ENCODE measurements at regions not wholly inside any gene's neighbourhood (a gene's known extent, or its start where the extent isn't known, plus 50 kb on each side); places are given as distances from the start of the nearest gene placed in this dataset.
A peak's percentile ranks its signal among the peaks of the same experiment; 100 is the strongest.

DNA sequence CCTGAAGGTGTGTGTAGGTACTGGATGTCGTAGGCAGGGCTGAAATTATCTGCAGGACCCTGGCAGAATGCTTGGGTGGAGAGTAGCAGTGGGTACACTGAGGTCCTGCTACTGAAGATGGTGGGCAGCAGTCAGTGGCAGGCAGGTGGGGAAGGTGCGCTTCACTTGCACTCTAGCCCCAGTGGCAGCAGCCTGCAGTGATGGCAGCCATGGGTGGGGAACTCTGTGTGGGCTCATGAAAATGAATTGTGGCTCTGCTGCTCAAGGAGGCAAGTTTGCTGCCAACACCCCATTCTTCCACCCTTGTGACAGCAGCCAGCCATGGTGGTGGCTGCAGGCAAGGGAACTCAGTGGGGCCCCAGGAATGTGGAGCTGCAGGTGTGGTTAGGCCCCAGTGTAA, 1242.7 kb upstream of the MIR17HG start:
- TF ChIP-seq, protein P1, sequence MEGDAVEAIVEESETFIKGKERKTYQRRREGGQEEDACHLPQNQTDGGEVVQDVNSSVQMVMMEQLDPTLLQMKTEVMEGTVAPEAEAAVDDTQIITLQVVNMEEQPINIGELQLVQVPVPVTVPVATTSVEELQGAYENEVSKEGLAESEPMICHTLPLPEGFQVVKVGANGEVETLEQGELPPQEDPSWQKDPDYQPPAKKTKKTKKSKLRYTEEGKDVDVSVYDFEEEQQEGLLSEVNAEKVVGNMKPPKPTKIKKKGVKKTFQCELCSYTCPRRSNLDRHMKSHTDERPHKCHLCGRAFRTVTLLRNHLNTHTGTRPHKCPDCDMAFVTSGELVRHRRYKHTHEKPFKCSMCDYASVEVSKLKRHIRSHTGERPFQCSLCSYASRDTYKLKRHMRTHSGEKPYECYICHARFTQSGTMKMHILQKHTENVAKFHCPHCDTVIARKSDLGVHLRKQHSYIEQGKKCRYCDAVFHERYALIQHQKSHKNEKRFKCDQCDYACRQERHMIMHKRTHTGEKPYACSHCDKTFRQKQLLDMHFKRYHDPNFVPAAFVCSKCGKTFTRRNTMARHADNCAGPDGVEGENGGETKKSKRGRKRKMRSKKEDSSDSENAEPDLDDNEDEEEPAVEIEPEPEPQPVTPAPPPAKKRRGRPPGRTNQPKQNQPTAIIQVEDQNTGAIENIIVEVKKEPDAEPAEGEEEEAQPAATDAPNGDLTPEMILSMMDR (IDR thresholded peaks at IDR 0.05; ENCODE audit: low read length, missing control alignments) = no peak
- no peak overlapping the region for H3K4me3 ChIP-seq (replicated peaks; ENCODE audit: low read depth, low read length)
- no peak for DNase-seq (ENCODE audit: low read depth)

DNA sequence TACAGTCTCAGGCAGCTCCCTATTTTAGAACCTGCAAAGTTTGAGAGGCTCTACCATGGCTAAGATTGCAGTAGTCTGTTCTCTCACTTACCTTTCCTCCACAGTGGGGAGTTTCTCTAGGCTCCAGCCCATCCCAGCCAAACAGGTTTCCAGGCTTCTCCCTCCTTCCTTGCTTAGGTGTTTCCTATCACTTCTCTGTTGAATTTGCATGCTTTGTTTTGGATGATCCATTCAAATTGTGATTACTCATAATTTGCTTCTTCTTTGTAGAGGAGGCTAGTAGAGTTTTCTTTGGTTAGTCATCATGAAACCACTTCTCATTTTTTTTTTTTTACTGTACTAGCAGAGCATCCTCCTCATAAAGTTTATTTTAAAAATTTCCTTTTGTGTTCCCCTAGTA, 1242.2 kb upstream of the MIR17HG start:
- H3K4me3 ChIP-seq (replicated peaks; ENCODE audit: low read depth, low read length) = no peak overlapping the region
- TF ChIP-seq, protein P1 (IDR thresholded peaks at IDR 0.05; ENCODE audit: low read length, missing control alignments) = no peak
- DNase-seq (ENCODE audit: low read depth) = peak; percentile 33

DNA sequence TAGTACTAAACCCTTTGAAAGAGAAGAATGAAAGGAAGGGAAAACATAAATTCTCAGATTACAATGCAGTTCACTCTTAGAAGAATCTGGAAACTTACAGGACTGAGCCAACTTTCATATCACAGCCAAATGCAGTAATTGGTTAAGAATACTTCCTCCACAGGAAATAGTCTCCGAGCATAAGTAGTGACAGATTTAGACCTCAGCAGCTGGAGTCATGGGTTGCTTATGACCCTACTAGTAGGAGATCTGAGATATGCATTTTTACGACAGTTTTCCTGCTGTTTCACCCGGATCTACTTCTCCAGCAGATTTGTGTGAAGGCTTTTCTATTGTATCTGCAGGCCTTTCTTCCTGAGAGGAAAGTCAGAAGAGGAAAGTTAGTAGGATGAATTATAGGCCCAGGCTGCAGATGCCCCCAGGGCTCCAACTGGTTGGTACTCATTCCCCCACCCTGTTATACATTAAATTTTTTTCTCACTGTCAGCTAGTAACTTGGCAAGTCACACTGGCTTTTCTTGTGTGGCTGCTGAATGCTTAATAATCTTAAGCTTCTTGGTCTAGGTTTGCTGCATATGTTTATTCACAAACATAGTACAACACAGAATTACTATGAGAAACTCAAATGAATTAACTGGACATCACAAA, 1241.5 kb upstream of the MIR17HG start:
- H3K4me3 ChIP-seq (replicated peaks; ENCODE audit: low read depth, low read length) = no peak overlapping the region
- TF ChIP-seq, protein P1 (IDR thresholded peaks at IDR 0.05; ENCODE audit: low read length, missing control alignments) = no peak
- peak; percentile 77 for DNase-seq (ENCODE audit: low read depth)

DNA sequence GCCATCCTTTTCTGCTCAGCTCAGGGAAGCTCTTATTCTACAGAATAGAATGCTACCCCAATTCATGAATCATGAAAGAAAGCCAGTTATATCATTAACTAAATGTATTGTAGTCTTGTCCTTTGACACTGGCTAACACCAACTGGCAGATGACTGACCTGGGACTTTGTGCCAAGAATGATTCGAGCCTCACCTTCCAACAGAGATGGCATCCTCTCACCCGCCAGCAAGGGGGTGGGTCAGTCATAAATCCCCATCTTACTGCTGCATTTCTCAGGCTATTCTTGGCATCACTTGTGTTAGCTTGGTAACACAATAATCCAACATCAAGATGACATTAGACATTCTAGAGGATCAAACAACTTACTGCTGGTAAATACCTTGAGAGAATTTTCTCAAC, 1239.8 kb upstream of the MIR17HG start:
- DNase-seq (ENCODE audit: low read depth) = no peak
- TF ChIP-seq, protein P1 (IDR thresholded peaks at IDR 0.05; ENCODE audit: low read length, missing control alignments) = no peak

DNA sequence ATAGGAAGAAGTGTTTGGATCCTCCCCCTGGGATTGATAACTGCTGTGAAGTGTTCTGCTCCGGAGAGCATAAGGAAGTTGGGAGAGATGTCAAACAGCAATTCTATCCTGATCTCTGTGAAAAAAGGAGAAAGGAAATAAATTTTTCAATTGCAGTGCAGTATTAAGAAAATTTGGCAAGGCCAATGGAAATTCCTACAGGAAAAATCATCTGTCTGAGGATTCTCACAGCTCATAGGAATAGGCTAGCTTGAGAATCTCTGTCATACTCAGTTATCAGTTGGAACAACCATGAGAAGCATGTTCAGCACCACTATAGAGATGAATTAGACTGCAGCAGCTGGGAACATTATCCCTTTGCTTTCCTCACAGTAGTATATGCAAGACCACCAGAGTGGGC, 1238.9 kb upstream of the MIR17HG start:
- TF ChIP-seq, protein P1 (IDR thresholded peaks at IDR 0.05; ENCODE audit: low read length, missing control alignments) = no peak
- no peak for DNase-seq (ENCODE audit: low read depth)

More for the DNA sequence above, 1239.8 kb upstream of the MIR17HG start:
- H3K4me3 ChIP-seq (replicated peaks; ENCODE audit: low read depth, low read length) = no peak overlapping the region

DNA sequence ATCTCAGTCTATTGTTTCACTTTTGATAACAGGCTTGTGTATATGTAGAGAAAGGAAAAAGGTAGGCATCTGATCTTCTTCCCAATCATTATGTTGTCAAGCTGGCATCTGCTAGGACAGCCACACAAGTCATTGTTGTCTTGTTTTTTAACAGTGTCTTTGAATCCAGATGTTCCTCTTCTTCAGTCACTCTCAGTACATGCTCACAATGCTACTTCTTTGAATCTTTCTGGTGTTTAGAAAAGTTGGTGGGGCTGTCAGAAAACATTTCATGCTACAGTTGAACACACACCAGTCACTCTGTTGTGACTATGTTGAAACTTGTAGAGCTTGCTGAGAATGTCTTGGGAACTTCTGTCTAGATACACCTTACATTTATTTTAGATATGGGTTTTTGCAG, 1231.4 kb upstream of the MIR17HG start:
- no peak for DNase-seq (ENCODE audit: low read depth)
- TF ChIP-seq, protein P1 (IDR thresholded peaks at IDR 0.05; ENCODE audit: low read length, missing control alignments) = no peak
- H3K4me3 ChIP-seq (replicated peaks; ENCODE audit: low read depth, low read length) = no peak overlapping the region

More for the DNA sequence above, 1238.9 kb upstream of the MIR17HG start:
- no peak overlapping the region for H3K4me3 ChIP-seq (replicated peaks; ENCODE audit: low read depth, low read length)

DNA sequence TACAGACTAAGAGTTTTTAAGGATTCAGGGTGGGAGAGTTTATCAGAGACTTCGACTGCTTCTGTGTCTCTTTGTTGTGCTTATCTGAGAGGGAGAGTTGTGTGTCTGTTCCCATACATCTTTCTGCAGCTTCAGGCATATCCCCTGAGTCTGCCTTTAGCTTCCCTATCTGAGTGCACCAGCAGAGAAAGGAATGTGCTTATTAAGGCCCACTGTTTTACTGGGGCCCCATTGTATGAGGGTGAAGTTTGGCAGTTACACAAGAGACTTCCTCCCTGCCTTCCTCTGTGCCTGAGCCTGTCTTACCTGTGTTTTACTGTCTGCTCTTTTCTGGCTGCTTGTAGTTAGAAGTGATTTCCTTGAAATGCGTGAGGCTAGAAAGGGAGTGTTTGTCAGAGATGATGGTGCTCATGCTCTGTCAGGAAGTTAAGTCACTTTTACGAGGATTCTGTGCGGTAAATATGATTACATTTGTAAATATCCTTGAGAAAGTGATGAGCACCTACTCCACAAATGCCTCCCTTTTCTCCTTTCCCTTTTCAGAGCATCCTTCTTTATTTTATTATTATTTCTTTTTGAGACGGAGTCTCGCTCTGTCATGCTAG, 1228.9 kb upstream of the MIR17HG start:
- TF ChIP-seq, protein P1 (IDR thresholded peaks at IDR 0.05; ENCODE audit: low read length, missing control alignments) = no peak
- H3K4me3 ChIP-seq (replicated peaks; ENCODE audit: low read depth, low read length) = no peak overlapping the region
- DNase-seq (ENCODE audit: low read depth) = no peak
